ENCODE measurements at regions not wholly inside any gene's neighbourhood (a gene's known extent, or its start where the extent isn't known, plus 50 kb on each side); places are given as distances from the start of the nearest gene placed in this dataset.

DNA sequence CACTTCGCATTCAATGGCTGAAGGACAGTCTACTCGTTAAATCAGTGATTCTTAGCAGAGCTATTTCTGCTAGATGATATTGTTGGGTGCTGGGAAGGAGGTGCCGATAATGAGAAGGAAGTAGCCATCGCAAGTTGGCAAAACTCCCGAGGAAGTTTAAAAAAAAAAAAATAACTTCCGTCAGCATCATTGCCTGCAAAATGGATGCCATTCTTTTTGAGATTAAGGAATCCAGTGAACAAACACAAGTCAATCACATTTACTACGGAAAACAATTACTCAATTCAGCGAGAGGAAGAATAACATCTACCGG lies 74.4 kb upstream of the SFMBT2 start:
- H3K9me3 ChIP-seq (ENCODE audit: control insufficient read depth in 2 of 3, insufficient read depth in 1 of 3, low read length in 3 of 3) = no peaks in the 10 kb centered on the region
- DNase-seq = peak in 1 of 5 donors; percentile 35
- no peak overlapping the region for H3K27ac ChIP-seq (ENCODE audit: low read depth in 2 of 2, low read length in 2 of 2)
- TF ChIP-seq, protein P1, sequence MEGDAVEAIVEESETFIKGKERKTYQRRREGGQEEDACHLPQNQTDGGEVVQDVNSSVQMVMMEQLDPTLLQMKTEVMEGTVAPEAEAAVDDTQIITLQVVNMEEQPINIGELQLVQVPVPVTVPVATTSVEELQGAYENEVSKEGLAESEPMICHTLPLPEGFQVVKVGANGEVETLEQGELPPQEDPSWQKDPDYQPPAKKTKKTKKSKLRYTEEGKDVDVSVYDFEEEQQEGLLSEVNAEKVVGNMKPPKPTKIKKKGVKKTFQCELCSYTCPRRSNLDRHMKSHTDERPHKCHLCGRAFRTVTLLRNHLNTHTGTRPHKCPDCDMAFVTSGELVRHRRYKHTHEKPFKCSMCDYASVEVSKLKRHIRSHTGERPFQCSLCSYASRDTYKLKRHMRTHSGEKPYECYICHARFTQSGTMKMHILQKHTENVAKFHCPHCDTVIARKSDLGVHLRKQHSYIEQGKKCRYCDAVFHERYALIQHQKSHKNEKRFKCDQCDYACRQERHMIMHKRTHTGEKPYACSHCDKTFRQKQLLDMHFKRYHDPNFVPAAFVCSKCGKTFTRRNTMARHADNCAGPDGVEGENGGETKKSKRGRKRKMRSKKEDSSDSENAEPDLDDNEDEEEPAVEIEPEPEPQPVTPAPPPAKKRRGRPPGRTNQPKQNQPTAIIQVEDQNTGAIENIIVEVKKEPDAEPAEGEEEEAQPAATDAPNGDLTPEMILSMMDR (IDR thresholded peaks at IDR 0.05; ENCODE audit: borderline replicate concordance, extremely low read depth, insufficient read depth) = no peak
- peaks cover 0 to 4% (median 2%) of the 10 kb centered on the region in 3 donors for H3K4me1 ChIP-seq (ENCODE audit: control insufficient read depth in 2 of 3, insufficient read depth in 2 of 3, low read depth in 1 of 3, low read length in 3 of 3)
- intact Hi-C loops (cut with DNase I) = no loop called here
- no peaks in the 10 kb centered on the region for H3K27me3 ChIP-seq (ENCODE audit: control insufficient read depth, insufficient read depth, low read length)
- H3K36me3 ChIP-seq (ENCODE audit: control insufficient read depth in 2 of 3, insufficient read depth in 3 of 3, low read length in 3 of 3) = no peaks in the 10 kb centered on the region
- H3K9ac ChIP-seq (ENCODE audit: low read length in 3 of 3) = no peak overlapping the region
- no peak for FAIRE-seq
- H3K4me3 ChIP-seq (ENCODE audit: low read length in 3 of 3) = peak overlapping the region in 1 of 3 donors; percentile 5

DNA sequence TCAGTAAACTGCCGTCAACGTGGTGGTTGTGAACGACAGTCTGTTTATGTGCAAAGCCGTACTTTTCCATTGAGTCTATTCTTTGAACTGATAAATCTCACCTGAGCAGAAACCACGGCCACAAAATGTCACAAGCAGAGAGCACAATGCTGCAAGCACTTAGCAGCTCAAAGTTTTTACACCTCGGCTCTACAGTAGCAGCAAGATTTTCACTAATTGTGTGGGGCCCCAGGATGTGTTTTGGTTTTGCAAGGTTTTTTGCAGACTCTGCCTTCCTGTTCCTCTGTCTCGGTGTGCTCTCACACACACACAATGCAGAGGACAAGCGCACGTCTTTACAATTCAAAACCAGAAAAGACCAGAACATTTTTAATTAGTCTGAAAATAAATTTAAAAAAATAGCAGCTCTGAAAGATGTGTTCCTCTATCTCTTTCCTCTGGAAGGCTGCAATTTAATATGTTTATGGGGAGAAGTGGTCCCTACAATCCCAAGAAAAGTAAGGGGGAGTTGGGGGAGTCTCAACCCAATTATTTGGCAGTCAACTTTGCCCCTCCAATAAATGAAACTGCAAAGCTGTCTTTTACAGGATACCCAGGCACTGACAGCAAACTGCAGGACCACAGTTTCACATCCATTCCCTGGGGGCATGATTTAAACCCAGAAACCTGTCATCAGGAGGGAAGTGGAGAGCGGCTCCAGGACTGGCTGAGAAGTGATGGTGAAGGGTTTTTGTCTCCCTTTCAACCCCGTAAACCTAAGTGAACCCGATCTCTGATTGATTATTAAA lies 73.8 kb upstream of the SFMBT2 start:
- FAIRE-seq = no peak
- H3K36me3 ChIP-seq (ENCODE audit: control insufficient read depth in 2 of 3, insufficient read depth in 3 of 3, low read length in 3 of 3) = no peaks in the 10 kb centered on the region
- intact Hi-C loops (cut with DNase I) = no loop called here

DNA sequence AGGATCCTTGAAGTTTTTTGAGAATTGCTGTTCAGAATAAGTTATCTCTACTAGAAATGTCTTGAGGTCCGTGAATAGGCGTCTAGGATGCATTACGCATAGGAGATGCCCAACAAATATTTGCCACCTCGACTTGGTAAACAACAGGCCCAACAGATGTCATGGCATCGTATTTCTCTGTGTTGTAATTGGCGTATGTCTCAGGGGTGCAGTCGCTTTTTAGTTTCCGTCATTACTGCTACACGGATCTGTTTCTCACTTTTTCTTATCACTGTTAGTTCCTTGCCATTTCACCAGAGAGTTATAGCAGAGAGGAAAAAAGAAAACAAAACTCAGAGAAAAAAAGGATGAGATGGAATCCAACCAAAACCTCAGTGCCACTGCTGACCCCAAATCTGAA lies 73.0 kb upstream of the SFMBT2 start:
- Histone ChIP-seq H3K9ac (ENCODE audit: low read length in 3 of 3) (no peak overlapping the region), H3K4me1 (ENCODE audit: control insufficient read depth in 2 of 3, insufficient read depth in 2 of 3, low read depth in 1 of 3, low read length in 3 of 3) (peaks cover 0 to 4% (median 2%) of the 10 kb centered on the region in 3 donors), H3K27ac (ENCODE audit: low read depth in 2 of 2, low read length in 2 of 2) (no peak overlapping the region), H3K36me3 (ENCODE audit: control insufficient read depth in 2 of 3, insufficient read depth in 3 of 3, low read length in 3 of 3) (no peaks in the 10 kb centered on the region), H3K27me3 (ENCODE audit: control insufficient read depth, insufficient read depth, low read length) (no peaks in the 10 kb centered on the region), H3K9me3 (ENCODE audit: control insufficient read depth in 2 of 3, insufficient read depth in 1 of 3, low read length in 3 of 3) (no peaks in the 10 kb centered on the region), H3K4me3 (ENCODE audit: low read length in 3 of 3) (no peak overlapping the region)
- intact Hi-C loops (cut with DNase I) = no loop called here
- TF ChIP-seq, protein P1 (IDR thresholded peaks at IDR 0.05; ENCODE audit: borderline replicate concordance, extremely low read depth, insufficient read depth) = no peak
- DNase-seq = no peak
- FAIRE-seq = no peak

More for the DNA sequence above, 73.8 kb upstream of the SFMBT2 start:
- Histone ChIP-seq H3K4me1 (ENCODE audit: control insufficient read depth in 2 of 3, insufficient read depth in 2 of 3, low read depth in 1 of 3, low read length in 3 of 3) (peaks cover 0 to 4% (median 2%) of the 10 kb centered on the region in 3 donors), H3K9me3 (ENCODE audit: control insufficient read depth in 2 of 3, insufficient read depth in 1 of 3, low read length in 3 of 3) (no peaks in the 10 kb centered on the region), H3K27ac (ENCODE audit: low read depth in 2 of 2, low read length in 2 of 2) (no peak overlapping the region), H3K9ac (ENCODE audit: low read length in 3 of 3) (no peak overlapping the region), H3K27me3 (ENCODE audit: control insufficient read depth, insufficient read depth, low read length) (no peaks in the 10 kb centered on the region), H3K4me3 (ENCODE audit: low read length in 3 of 3) (peak overlapping the region in 1 of 3 donors; percentile 5)
- TF ChIP-seq, protein P1 (IDR thresholded peaks at IDR 0.05; ENCODE audit: borderline replicate concordance, extremely low read depth, insufficient read depth) = no peak
- peak in 2 of 5 donors; percentile 16 to 24 for DNase-seq
